GM10847 (cell line): ENCODE measurements at regions not wholly inside any gene's neighbourhood (a gene's known extent, or its start where the extent isn't known, plus 50 kb on each side); places are given as distances from the start of the nearest gene placed in this dataset.

Source experiments
- POLR2A ChIP-seq: IDR thresholded peaks from 2 replicates; pipeline ENCODE4 v1.6.1; 2011; ENCODE audit not compliant: insufficient read length; ENCODE audit errors: extremely low read depth

- no peak for TF ChIP-seq POLR2A
Observed at GRCh38 chr20:61073376-61073775, 178.7 kb upstream of the CDH4 start.

GRCh38 chr20:61082720-61083119, 169.3 kb upstream of the CDH4 start:
- no peak for TF ChIP-seq POLR2A

GRCh38 chr20:61083431-61083830, 168.6 kb upstream of the CDH4 start:
- no peak for TF ChIP-seq POLR2A

GRCh38 chr20:61086031-61086430, 166.0 kb upstream of the CDH4 start:
- no peak for TF ChIP-seq POLR2A

GRCh38 chr20:61090541-61090940, 161.5 kb upstream of the CDH4 start:
- no peak for TF ChIP-seq POLR2A

GRCh38 chr20:61092251-61092650, 159.8 kb upstream of the CDH4 start:
- no peak for TF ChIP-seq POLR2A

- no peak for TF ChIP-seq POLR2A
Observed at GRCh38 chr20:61094581-61094980, 157.5 kb upstream of the CDH4 start.

GRCh38 chr20:61096463-61096862, 155.6 kb upstream of the CDH4 start:
- no peak for TF ChIP-seq POLR2A

GRCh38 chr20:61099806-61100205, 152.3 kb upstream of the CDH4 start:
- no peak for TF ChIP-seq POLR2A

GRCh38 chr20:61100489-61100888, 151.6 kb upstream of the CDH4 start:
- no peak for TF ChIP-seq POLR2A

GRCh38 chr20:61104232-61104631, 147.8 kb upstream of the CDH4 start:
- no peak for TF ChIP-seq POLR2A

- TF ChIP-seq POLR2A: no peak
Observed at GRCh38 chr20:61105395-61105794, 146.7 kb upstream of the CDH4 start.

GRCh38 chr20:61106438-61106837, 145.6 kb upstream of the CDH4 start:
- TF ChIP-seq POLR2A: no peak

GRCh38 chr20:61109221-61109805, 142.7 kb upstream of the CDH4 start:
- no peak for TF ChIP-seq POLR2A

GRCh38 chr20:61112515-61112914, 139.5 kb upstream of the CDH4 start:
- no peak for TF ChIP-seq POLR2A

- no peak for TF ChIP-seq POLR2A
Observed at GRCh38 chr20:61113731-61114130, 138.3 kb upstream of the CDH4 start.

- TF ChIP-seq POLR2A: no peak
Observed at GRCh38 chr20:61114493-61115175, 137.4 kb upstream of the CDH4 start.
